ENCODE measurements at regions not wholly inside any gene's neighbourhood (a gene's known extent, or its start where the extent isn't known, plus 50 kb on each side); places are given as distances from the start of the nearest gene placed in this dataset.

GRCh38 chr1:82844911-82845827, 1044.4 kb downstream of the ADGRL2 start:
- no peak for DNase-seq
- no peaks in the 10 kb centered on the region for H3K4me1 ChIP-seq
- no peak overlapping the region for H3K27ac ChIP-seq
- TF ChIP-seq POLR2A (IDR thresholded peaks at IDR 0.05) = no peak
- H3K4me3 ChIP-seq = no peak overlapping the region
- no peaks in the 10 kb centered on the region for H3K9me3 ChIP-seq
- 72 to 80% methylated on average over 4 of the region's 4 CpGs for WGBS, 2 donors
- intact Hi-C loops (cut with DNase I) = no loop called here
- H3K27me3 ChIP-seq = no peaks in the 10 kb centered on the region
- no peaks in the 10 kb centered on the region for H3K36me3 ChIP-seq

- TF ChIP-seq CTCF (IDR thresholded peaks at IDR 0.05) (no peak), POLR2A (IDR thresholded peaks at IDR 0.05) (no peak), POLR2AphosphoS5 (IDR thresholded peaks at IDR 0.05) (no peak), EP300 (IDR thresholded peaks at IDR 0.05) (no peak)
- H3K36me3 ChIP-seq = no peaks in the 10 kb centered on the region
- no peaks in the 10 kb centered on the region for H3K9me3 ChIP-seq
- no peak for DNase-seq
- 94 to 96% methylated on average over 2 of the region's 2 CpGs for WGBS, 2 donors
- no peaks in the 10 kb centered on the region for H3K27me3 ChIP-seq
- H3K4me3 ChIP-seq = no peak overlapping the region
- no peak overlapping the region for H3K27ac ChIP-seq
- no peaks in the 10 kb centered on the region for H3K4me1 ChIP-seq
- intact Hi-C loops (cut with DNase I) = no loop called here
Measured at GRCh38 chr1:82844447-82844846, 1043.7 kb downstream of the ADGRL2 start.

GRCh38 chr1:82843876-82844275, 1043.1 kb downstream of the ADGRL2 start:
- Histone ChIP-seq H3K4me1 (no peaks in the 10 kb centered on the region), H3K27me3 (no peaks in the 10 kb centered on the region), H3K9me3 (no peaks in the 10 kb centered on the region), H3K36me3 (no peaks in the 10 kb centered on the region), H3K4me3 (no peak overlapping the region), H3K27ac (no peak overlapping the region)
- TF ChIP-seq CTCF (IDR thresholded peaks at IDR 0.05) (no peak), POLR2A (IDR thresholded peaks at IDR 0.05) (no peak), POLR2AphosphoS5 (IDR thresholded peaks at IDR 0.05) (no peak), EP300 (IDR thresholded peaks at IDR 0.05) (no peak)
- intact Hi-C loops (cut with DNase I) = no loop called here
- DNase-seq = no peak
- WGBS, 2 donors = 90 to 94% methylated on average over 10 of the region's 10 CpGs

- Histone ChIP-seq H3K27ac (no peak overlapping the region), H3K27me3 (no peaks in the 10 kb centered on the region), H3K36me3 (no peaks in the 10 kb centered on the region), H3K4me3 (no peak overlapping the region), H3K4me1 (no peaks in the 10 kb centered on the region), H3K9me3 (no peaks in the 10 kb centered on the region)
- intact Hi-C loops (cut with DNase I) = no loop called here
- TF ChIP-seq POLR2AphosphoS5 (IDR thresholded peaks at IDR 0.05) (no peak), POLR2A (IDR thresholded peaks at IDR 0.05) (no peak), CTCF (IDR thresholded peaks at IDR 0.05) (no peak), EP300 (IDR thresholded peaks at IDR 0.05) (no peak)
- WGBS, 2 donors = 29 to 41% methylated on average over 2 of the region's 2 CpGs
- no peak for DNase-seq
Measured at GRCh38 chr1:82840192-82840591, 1039.5 kb downstream of the ADGRL2 start.

- Histone ChIP-seq H3K27ac (no peak overlapping the region), H3K27me3 (no peaks in the 10 kb centered on the region), H3K9me3 (no peaks in the 10 kb centered on the region), H3K4me1 (no peaks in the 10 kb centered on the region), H3K4me3 (no peak overlapping the region), H3K36me3 (no peaks in the 10 kb centered on the region)
- DNase-seq = no peak
- WGBS, 2 donors = 63 to 70% methylated on average over 6 of the region's 6 CpGs
- intact Hi-C loops (cut with DNase I) = no loop called here
- TF ChIP-seq POLR2A (IDR thresholded peaks at IDR 0.05) (no peak), EP300 (IDR thresholded peaks at IDR 0.05) (no peak), CTCF (IDR thresholded peaks at IDR 0.05) (no peak), POLR2AphosphoS5 (IDR thresholded peaks at IDR 0.05) (no peak)
Measured at GRCh38 chr1:82837766-82838465, 1037.2 kb downstream of the ADGRL2 start.
